ENCODE measurements at regions not wholly inside any gene's neighbourhood (a gene's known extent, or its start where the extent isn't known, plus 50 kb on each side); places are given as distances from the start of the nearest gene placed in this dataset.

- no peak for TF ChIP-seq ZFP3 (CRISPR knock-in tag; IDR thresholded peaks at IDR 0.05)
- TF ChIP-seq ARNTL (CRISPR knock-in tag; IDR thresholded peaks at IDR 0.05; ENCODE audit: borderline replicate concordance, low read depth) = no peak
- TF ChIP-seq PATZ1 (CRISPR knock-in tag; IDR thresholded peaks at IDR 0.05; ENCODE audit: borderline replicate concordance) = no peak
- TF ChIP-seq PPARA (CRISPR knock-in tag; IDR thresholded peaks at IDR 0.05; ENCODE audit: borderline replicate concordance) = no peak
- no peak for TF ChIP-seq GLIS3 (CRISPR knock-in tag; IDR thresholded peaks at IDR 0.05)
- no peak for TF ChIP-seq ZNF565 (CRISPR knock-in tag; conservative IDR thresholded peaks at IDR 0.05; ENCODE audit: low read depth)
Measured at GRCh38 chr1:102431253-102431652, 434.5 kb upstream of the OLFM3 start.

Data from SK-N-SH treated with all-trans-retinoic acid at 6 μM for 48 hours (cell line).